T follicular helper cell (primary cell): ENCODE measurements at regions not wholly inside any gene's neighbourhood (a gene's known extent, or its start where the extent isn't known, plus 50 kb on each side); places are given as distances from the start of the nearest gene placed in this dataset.
A peak's percentile ranks its signal among the peaks of the same experiment; 100 is the strongest.

Experiments used
- DNase-seq: peaks from one replicate; pipeline ENCODE4 v3.0.0-alpha.2; 2020; ENCODE audit warnings: low read depth

DNA sequence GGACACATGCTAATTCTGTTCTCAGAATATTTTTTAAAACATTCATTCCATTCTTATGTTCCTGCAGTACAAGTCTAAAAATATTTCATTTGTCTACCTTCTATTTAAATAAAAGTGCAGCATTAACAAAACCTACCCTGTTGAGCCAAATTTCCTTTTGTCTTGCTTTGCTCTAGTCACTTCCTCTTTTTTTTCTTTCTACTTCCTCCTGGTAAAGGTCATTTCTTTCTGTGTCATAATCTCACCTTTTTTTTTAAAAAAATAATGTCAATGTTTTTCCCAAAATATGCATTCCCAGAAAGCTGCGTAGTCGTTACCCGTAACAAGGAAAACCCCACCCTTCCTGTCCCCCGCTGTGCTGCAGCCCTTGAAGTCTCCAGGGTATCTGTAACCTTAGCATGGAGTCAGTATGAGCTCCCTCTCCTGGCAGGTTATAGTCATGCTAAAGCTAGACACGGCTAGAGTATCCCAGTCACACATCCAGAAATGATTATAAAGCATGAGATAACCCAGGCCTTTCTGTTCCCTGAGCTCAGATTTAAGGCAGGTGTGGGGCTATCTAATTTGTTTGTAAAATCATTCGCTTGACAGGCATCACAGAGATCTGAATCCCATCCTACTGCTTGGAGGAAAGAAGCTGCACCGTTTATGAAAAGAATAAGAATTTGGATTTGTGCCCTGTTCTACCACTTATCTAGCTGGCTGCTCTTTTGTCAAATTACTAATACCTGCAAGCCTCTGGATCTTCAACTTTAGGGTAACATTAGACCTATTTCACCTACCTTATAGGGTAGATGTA is 51.1 kb upstream of the EED start:
- DNase-seq = peak; percentile 33

GRCh38 chr11:86192519-86193257 is 51.9 kb upstream of the EED start:
- no peak for DNase-seq

DNA sequence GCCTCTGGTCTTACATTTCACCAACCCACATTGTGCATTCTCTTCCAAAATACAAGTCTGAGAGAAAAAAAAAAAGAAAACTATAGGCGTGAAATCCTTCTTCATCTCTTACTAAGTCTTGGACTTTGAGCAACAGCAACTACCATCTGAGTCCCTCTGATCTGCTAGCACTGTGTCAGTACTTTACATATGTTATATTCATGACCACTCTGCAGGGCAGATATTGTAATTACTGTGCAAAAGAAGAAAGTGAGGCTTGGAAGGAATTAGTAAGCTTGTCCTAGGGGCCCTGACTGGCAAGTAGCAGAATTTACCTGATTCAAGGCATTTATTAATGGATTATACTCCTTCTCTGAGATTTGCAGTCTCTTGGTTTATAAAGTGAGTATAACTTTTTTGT is 52.7 kb upstream of the EED start:
- no peak for DNase-seq

DNA sequence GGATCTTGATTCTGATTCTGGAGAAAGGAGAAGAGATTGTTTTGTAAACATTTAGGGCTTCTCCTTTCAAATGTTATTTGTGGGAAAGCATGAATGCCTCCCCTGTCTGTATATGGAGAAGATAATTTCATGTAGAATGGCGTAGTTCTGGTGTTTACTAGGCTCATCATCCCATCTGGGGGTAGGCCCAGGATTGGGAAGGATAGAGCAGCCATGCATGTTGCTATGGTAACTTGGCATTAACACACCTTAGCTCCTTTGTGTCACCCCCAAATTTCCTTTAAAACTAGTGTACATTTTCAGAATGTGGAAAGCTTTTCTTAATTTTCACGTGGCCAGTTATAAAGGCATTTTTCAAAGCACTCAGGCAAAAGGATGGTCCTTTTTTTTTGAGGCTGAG is 57.5 kb upstream of the EED start:
- no peak for DNase-seq

DNA sequence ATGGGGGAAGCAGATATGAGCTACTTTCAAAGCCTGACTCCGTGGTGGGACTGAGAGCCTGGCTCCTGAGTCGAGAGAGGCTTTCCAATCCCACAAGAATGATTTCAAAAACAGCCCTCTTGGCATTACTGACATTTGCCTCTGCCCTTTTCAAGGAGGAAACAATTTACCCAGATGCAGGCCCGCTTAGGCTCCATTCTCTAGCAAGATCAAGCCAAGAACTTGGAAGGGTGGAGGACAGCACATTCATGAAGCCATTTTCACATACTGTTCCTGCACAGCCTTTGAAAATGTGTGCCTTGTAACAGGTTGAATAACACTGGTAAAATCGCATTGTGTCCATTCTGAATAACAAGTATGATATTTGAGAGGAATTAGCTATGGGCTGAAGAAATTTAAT is 58.2 kb upstream of the EED start:
- DNase-seq = no peak

GRCh38 chr11:86185381-86185750 is 59.2 kb upstream of the EED start:
- no peak for DNase-seq

- DNase-seq = no peak
These were observed 59.7 kb upstream of the EED start for GRCh38 chr11:86184728-86185380.

DNA sequence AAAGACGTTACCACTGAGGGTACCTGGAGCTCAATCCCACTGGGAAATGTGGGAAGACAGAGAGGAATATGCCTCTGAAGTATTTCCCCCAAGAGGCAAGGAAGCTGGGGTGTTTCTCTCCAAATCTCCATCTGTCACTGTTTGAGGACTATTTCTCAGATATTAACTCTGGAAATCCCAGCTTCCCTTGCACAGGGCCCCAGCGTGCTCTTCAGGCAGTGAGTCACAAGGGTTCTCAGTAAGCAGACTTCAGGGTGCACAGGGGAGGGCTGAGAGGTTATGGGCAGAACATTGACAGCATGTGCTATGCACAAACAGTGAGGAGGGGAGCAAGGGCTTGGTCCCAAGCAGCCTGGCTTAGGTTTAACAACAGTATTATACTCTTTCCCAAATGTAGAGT is 60.9 kb upstream of the EED start:
- no peak for DNase-seq

DNA sequence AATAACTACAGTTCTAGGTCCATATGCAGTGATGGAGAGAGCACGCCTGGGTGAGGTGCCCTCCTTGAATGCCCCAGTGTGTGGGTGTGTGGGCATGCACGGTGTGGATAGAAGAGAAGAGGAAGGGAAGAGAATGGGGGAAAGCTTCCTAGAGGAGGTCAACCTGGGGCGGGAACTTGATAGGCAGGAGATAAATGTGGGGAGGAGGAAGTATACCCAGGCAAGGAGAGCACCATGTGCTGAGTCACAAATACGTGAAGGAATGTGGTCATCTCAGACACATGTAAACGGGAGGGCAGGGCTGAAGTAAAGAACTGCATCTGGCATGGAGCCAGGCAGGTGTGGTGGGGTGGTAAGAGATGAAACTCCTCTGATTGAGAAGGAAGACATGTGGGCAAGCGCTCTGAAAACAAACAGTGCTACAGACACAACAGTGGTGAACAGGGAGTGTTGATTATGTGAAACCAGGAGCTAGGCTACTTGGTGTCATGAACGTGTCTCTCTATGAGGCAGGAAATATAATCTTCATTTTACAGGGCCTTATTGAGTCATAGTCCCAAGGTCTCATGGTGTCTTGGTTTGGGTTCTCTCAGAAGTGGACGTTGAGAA is 61.5 kb upstream of the EED start:
- DNase-seq = no peak

DNA sequence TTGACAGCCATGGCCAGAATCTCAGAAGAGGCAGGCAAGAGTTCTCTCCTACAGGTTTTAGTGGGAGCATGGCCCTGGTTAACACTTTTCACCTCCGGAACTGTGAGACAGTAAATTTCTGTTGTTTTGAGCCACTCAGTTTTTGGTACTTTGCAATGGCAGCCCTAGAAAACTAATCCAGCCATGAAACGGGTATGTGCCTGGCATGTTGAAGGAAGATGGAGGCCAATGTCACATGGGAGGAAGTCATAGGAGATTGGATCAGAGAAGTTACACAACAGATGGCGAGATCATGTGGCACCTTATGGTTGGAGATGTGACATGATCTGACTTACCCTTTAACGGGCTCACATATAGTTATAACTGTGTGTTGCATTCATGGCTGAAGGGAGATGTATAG is 63.2 kb upstream of the EED start:
- DNase-seq = no peak

DNA sequence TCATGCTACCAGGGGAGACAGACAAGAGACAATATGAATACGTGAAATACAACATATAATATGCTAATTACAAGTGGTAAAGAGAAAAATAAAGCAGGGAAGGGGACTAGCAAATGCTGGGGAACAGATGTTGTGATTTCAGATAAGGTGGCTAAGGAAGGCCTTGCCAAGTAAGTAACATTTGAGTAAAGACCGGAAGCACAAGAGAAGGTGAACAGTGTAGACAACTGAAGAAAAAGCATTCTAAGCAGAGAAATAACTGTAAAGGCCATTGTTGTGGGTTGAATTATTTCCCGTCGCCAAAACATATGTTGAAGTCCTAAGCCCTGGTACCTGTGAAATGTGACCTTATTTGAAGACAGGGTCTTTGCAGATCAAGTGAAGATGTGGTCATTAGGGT is 63.7 kb upstream of the EED start:
- no peak for DNase-seq

DNA sequence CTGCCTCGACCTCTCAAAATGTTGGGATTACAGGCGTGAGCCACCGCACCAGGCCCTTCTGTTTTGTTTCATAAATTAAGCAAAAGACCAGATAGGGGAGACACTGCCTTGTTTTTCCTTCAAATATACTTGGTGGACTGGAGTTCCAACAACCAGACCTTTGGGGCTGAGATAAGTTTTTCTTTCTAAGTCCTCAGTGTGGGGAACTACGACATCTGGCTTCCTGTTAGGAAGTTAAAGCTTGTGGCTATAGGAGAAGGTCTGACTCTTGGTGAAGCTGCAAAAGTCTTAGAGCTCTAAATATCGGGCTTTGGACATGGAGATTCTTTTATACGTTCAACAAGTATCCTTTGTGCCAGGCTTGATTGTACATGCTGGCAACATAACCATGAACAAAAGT is 64.1 kb upstream of the EED start:
- no peak for DNase-seq

DNA sequence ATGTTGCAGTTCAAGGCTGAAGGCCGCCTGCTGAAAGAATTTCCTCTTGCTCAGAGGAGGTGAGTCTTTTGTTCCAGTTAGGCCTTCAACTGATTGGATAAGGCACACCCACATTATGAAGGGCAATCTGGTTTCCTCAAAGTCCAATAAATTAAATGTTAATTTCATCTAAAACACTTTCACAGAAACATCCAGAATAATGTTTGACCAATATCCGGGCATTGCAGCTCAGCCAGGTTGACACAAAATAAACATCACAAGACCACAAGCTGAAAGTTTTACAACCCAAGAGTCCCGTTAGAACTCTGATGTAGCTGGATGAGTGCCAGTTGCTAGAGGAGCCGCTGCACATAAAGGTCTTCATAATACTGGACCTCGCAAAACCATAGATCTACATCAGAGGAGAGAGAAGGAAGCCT is 64.9 kb upstream of the EED start:
- DNase-seq = no peak

- no peak for DNase-seq
These were observed 67.3 kb upstream of the EED start for GRCh38 chr11:86177302-86177701.

GRCh38 chr11:86176165-86176884 is 68.2 kb upstream of the EED start:
- no peak for DNase-seq

GRCh38 chr11:86175626-86176025 is 68.9 kb upstream of the EED start:
- DNase-seq = no peak

GRCh38 chr11:86175191-86175590 is 69.4 kb upstream of the EED start:
- no peak for DNase-seq

DNA sequence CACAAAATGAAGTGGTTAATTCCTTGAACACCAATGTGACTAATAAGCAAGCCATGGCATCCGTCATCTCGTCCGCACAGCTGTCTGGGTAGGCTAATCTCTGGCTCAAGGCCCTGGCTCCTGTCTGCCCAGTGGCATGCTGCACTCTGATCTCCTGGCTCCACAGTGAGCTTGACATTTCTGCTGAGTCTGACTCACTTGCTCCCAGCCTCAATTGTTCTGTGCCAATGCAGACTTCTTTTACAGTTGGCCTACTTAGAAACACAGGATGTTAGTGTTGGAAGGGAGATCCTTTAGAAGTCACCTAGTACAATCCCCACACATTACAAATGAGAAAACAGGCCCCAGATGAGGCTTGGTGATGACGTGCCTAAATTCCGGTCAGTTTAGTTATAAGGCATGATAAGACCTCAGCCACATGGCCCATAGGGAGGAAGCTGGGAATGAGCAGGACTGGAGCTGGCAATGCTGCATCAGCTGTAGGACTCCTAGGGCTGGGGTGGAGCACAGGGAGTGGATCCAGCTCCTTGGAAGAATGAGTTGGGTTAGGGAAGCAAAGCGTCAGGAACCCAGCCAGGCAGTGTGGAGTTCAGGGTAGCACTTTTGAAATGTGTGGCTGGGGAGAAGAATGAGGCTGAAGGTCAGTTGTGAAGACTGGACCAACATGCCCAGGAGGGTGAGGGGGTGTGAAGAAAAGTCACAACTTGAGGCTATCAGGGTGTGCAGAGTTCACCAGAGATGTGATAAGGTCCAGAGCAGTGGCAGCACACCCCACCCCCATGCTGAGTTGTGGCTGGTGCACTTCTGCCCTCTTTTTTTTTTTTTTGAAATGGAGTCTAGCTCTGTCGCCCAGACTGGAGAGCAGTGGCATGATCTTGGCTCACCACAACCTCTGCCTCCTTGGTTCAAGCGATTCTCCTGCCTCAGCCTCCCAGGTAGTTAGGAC is 70.2 kb upstream of the EED start:
- no peak for DNase-seq

GRCh38 chr11:86172894-86173293 is 71.7 kb upstream of the EED start:
- no peak for DNase-seq

DNA sequence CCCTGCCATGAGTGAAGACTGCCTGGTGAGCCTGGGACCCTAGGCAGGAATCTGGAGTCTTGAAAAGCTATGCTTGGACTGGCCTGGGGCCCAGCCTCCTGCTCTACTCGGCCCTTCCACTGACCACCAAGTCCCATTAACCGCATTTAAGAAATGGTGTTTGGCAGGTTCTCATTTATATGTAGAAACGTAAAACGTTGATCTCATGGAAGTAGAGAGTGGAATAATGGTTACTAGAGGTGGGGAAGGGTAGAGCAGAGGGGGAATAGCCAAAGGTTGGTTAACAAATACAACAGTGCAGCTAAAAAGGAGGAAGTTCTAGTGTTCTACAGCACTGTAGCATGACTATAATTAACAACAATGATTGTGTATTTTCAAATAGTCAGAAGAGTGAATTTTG is 72.9 kb upstream of the EED start:
- no peak for DNase-seq
